HepG2 (cell line): ENCODE measurements at regions not wholly inside any gene's neighbourhood (a gene's known extent, or its start where the extent isn't known, plus 50 kb on each side); places are given as distances from the start of the nearest gene placed in this dataset.

Source experiments
- BRF2 ChIP-seq: sonication (generic); formaldehyde crosslinking; IDR thresholded peaks from 2 replicates; pipeline ENCODE4 v1.8.1; 2022; ENCODE audit warnings: mild to moderate bottlenecking, missing genetic modification reagents
- GABPA ChIP-seq, 2 experiments: IDR thresholded peaks; 2 replicates each; pipeline ENCODE4 v1.6.1; 2011 to 2016; ENCODE audit warnings: low read depth in 2 of 2, low read length in 1 of 2, missing biosample characterization in 1 of 2, missing genetic modification characterization in 1 of 2
- HNF4G ChIP-seq, 2 experiments: sonication (generic) in 1 of 2; formaldehyde crosslinking in 1 of 2; IDR thresholded peaks; 2 replicates each; pipeline versions ENCODE4 v1.4.0 to v1.6.1; 2011 to 2020; ENCODE audit warnings: borderline replicate concordance in 2 of 2, low read depth in 2 of 2, mild to moderate bottlenecking in 2 of 2, low read length in 1 of 2, missing genetic modification reagents in 1 of 2, moderate library complexity in 1 of 2
- MLLT10 ChIP-seq: sonication (generic); formaldehyde crosslinking; IDR thresholded peaks from 2 replicates; pipeline ENCODE4 v1.4.0; 2020; ENCODE audit warnings: missing genetic modification reagents
- NONO ChIP-seq, 2 experiments: fragments of 450-650 bp in 1 of 2; sonication (generic) in 1 of 2; formaldehyde crosslinking in 1 of 2; IDR thresholded peaks in 1 of 2; conservative IDR thresholded peaks in 1 of 2; 2 replicates each; pipeline versions ENCODE4 v1.6.1 to v1.8.0; 2017 to 2022; ENCODE audit warnings: mild to moderate bottlenecking in 1 of 2, missing genetic modification reagents in 1 of 2, moderate library complexity in 1 of 2
- NR2F6 ChIP-seq, 2 experiments: IDR thresholded peaks; 2 replicates each; pipeline ENCODE4 v1.6.1; 2016; ENCODE audit warnings: antibody characterized with exemption in 1 of 2, mild to moderate bottlenecking in 1 of 2
- PCBP1 ChIP-seq: fragments of 200-400 bp; formaldehyde crosslinking; IDR thresholded peaks from 2 replicates; pipeline ENCODE4 v1.6.1; 2017; ENCODE audit warnings: mild to moderate bottlenecking, low read depth, low read length, borderline replicate concordance
- PHB2 ChIP-seq: fragments of 450-650 bp; IDR thresholded peaks from 2 replicates; pipeline ENCODE4 v1.6.1; 2018; ENCODE audit not compliant: partially characterized antibody
- SIX4 ChIP-seq: sonication (generic); formaldehyde crosslinking; IDR thresholded peaks from 2 replicates; pipeline ENCODE4 v1.4.0; 2020; ENCODE audit warnings: missing genetic modification reagents
- ZBTB7A ChIP-seq: sonication (generic); formaldehyde crosslinking; IDR thresholded peaks from 2 replicates; pipeline ENCODE4 v1.8.0; 2022; ENCODE audit warnings: mild to moderate bottlenecking, missing genetic modification reagents
- ZMYM4 ChIP-seq: sonication (generic); formaldehyde crosslinking; IDR thresholded peaks from 2 replicates; pipeline ENCODE4 v1.8.1; 2023; ENCODE audit warnings: mild to moderate bottlenecking, missing genetic modification reagents
- ZNF276 ChIP-seq: sonication (generic); formaldehyde crosslinking; IDR thresholded peaks from 2 replicates; pipeline ENCODE4 v1.4.0; 2020; ENCODE audit warnings: mild to moderate bottlenecking, low read depth, missing genetic modification reagents
- ZNF317 ChIP-seq: sonication (generic); formaldehyde crosslinking; IDR thresholded peaks from 2 replicates; pipeline ENCODE4 v1.5.0; 2020; ENCODE audit warnings: mild to moderate bottlenecking, missing genetic modification reagents
- ZNF510 ChIP-seq: sonication (generic); formaldehyde crosslinking; IDR thresholded peaks from 2 replicates; pipeline ENCODE4 v1.4.0; 2020; ENCODE audit warnings: low read depth, mild to moderate bottlenecking, missing genetic modification reagents
- ZNF543 ChIP-seq: sonication (generic); formaldehyde crosslinking; IDR thresholded peaks from 2 replicates; pipeline ENCODE4 v1.4.0; 2020; ENCODE audit warnings: mild to moderate bottlenecking, missing genetic modification reagents
- ZNF607 ChIP-seq: sonication (generic); formaldehyde crosslinking; IDR thresholded peaks from 2 replicates; pipeline ENCODE4 v1.5.1; 2020; ENCODE audit warnings: missing genetic modification reagents, mild to moderate bottlenecking, borderline replicate concordance
- ZNF678 ChIP-seq: sonication (generic); formaldehyde crosslinking; IDR thresholded peaks from 2 replicates; pipeline ENCODE4 v1.4.0; 2020; ENCODE audit warnings: mild to moderate bottlenecking, missing genetic modification reagents
- ZSCAN30 ChIP-seq: sonication (generic); formaldehyde crosslinking; IDR thresholded peaks from 2 replicates; pipeline ENCODE4 v1.5.0; 2020; ENCODE audit warnings: mild to moderate bottlenecking, missing genetic modification reagents
- TF ChIP-seq, protein P1 (sequence below): IDR thresholded peaks from 2 replicates; pipeline ENCODE4 v1.6.1; 2016
- TF ChIP-seq, protein P2 (sequence below): sonication (generic); formaldehyde crosslinking; IDR thresholded peaks from 2 replicates; pipeline ENCODE4 v1.5.0; 2020; ENCODE audit warnings: mild to moderate bottlenecking, missing genetic modification reagents

- TF ChIP-seq, protein P1, sequence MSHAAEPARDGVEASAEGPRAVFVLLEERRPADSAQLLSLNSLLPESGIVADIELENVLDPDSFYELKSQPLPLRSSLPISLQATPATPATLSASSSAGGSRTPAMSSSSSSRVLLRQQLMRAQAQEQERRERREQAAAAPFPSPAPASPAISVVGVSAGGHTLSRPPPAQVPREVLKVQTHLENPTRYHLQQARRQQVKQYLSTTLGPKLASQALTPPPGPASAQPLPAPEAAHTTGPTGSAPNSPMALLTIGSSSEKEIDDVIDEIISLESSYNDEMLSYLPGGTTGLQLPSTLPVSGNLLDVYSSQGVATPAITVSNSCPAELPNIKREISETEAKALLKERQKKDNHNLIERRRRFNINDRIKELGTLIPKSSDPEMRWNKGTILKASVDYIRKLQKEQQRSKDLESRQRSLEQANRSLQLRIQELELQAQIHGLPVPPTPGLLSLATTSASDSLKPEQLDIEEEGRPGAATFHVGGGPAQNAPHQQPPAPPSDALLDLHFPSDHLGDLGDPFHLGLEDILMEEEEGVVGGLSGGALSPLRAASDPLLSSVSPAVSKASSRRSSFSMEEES (CRISPR knock-in tag) = no peak
- no peak for TF ChIP-seq ZSCAN30 (CRISPR knock-in tag)
- TF ChIP-seq ZNF276 (CRISPR knock-in tag) = no peak
- no peak for TF ChIP-seq PHB2
- peak; percentile 84 for TF ChIP-seq NR2F6 (IDR thresholded peaks at IDR 0.05)
- peak; percentile 61; the same call in 1 of the 2 replicates for TF ChIP-seq NR2F6 (CRISPR knock-in tag; IDR thresholded peaks at IDR 0.05)
- TF ChIP-seq ZNF678 (CRISPR knock-in tag) = no peak
- no peak for TF ChIP-seq ZNF607 (CRISPR knock-in tag)
- TF ChIP-seq MLLT10 (CRISPR knock-in tag) = no peak
- TF ChIP-seq BRF2 = no peak
- TF ChIP-seq ZBTB7A (CRISPR knock-in tag) = no peak
- TF ChIP-seq ZMYM4 = peak; percentile 49
- no peak for TF ChIP-seq ZNF543
- no peak for TF ChIP-seq NONO (IDR thresholded peaks at IDR 0.05)
- no peak for TF ChIP-seq NONO (CRISPR knock-in tag; conservative IDR thresholded peaks at IDR 0.05)
- no peak for TF ChIP-seq SIX4
- TF ChIP-seq HNF4G (IDR thresholded peaks at IDR 0.05; ENCODE audit: borderline replicate concordance, low read depth, low read length) = peak; percentile 67
- no peak for TF ChIP-seq HNF4G (CRISPR knock-in tag; IDR thresholded peaks at IDR 0.05; ENCODE audit: borderline replicate concordance, low read depth)
- no peak for TF ChIP-seq ZNF510 (CRISPR knock-in tag)
- TF ChIP-seq, protein P2, sequence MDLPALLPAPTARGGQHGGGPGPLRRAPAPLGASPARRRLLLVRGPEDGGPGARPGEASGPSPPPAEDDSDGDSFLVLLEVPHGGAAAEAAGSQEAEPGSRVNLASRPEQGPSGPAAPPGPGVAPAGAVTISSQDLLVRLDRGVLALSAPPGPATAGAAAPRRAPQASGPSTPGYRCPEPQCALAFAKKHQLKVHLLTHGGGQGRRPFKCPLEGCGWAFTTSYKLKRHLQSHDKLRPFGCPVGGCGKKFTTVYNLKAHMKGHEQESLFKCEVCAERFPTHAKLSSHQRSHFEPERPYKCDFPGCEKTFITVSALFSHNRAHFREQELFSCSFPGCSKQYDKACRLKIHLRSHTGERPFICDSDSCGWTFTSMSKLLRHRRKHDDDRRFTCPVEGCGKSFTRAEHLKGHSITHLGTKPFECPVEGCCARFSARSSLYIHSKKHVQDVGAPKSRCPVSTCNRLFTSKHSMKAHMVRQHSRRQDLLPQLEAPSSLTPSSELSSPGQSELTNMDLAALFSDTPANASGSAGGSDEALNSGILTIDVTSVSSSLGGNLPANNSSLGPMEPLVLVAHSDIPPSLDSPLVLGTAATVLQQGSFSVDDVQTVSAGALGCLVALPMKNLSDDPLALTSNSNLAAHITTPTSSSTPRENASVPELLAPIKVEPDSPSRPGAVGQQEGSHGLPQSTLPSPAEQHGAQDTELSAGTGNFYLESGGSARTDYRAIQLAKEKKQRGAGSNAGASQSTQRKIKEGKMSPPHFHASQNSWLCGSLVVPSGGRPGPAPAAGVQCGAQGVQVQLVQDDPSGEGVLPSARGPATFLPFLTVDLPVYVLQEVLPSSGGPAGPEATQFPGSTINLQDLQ = no peak
- TF ChIP-seq PCBP1 = no peak
- no peak for TF ChIP-seq ZNF317 (CRISPR knock-in tag)
- TF ChIP-seq GABPA (IDR thresholded peaks at IDR 0.05; ENCODE audit: low read depth, low read length) = no peak
- TF ChIP-seq GABPA (CRISPR knock-in tag; IDR thresholded peaks at IDR 0.05; ENCODE audit: low read depth) = no peak
Observed at GRCh38 chr10:114719311-114719710, 61.2 kb upstream of the ABLIM1 start (continued).
